HG02678 (cell line): ENCODE measurements at regions not wholly inside any gene's neighbourhood (a gene's known extent, or its start where the extent isn't known, plus 50 kb on each side); places are given as distances from the start of the nearest gene placed in this dataset.
"Not testable (repeated sequence)": the region's sequence is repeated elsewhere in the genome, so short reads cannot be mapped to it uniquely, and the experiment has no call there.

Experiments
- ATAC-seq: cut with Tn5 transposase; IDR thresholded peaks from one replicate; pipeline ENCODE4 v1.9.1; 2021; ENCODE audit warnings: mild to moderate bottlenecking, moderate library complexity; ENCODE audit not compliant: unreplicated experiment

- no peak for ATAC-seq
Observed at GRCh38 chr18:43710135-43710534, 432.8 kb upstream of the SYT4 start.

- ATAC-seq = no peak
Observed at GRCh38 chr18:43714343-43715010, 437.2 kb upstream of the SYT4 start.

- ATAC-seq = no peak
Observed at GRCh38 chr18:43719267-43719795, 442.0 kb upstream of the SYT4 start.

GRCh38 chr18:43720041-43720440 is 442.8 kb upstream of the SYT4 start:
- ATAC-seq = no peak

GRCh38 chr18:43735570-43735969 is 458.3 kb upstream of the SYT4 start:
- ATAC-seq = no peak

- ATAC-seq = no peak
Observed at GRCh38 chr18:43744960-43745745, 467.9 kb upstream of the SYT4 start.

- no peak for ATAC-seq
Observed at GRCh38 chr18:43751203-43751602, 473.9 kb upstream of the SYT4 start.

- ATAC-seq = no peak
Observed at GRCh38 chr18:43751835-43752234, 474.5 kb upstream of the SYT4 start.

- no peak for ATAC-seq
Observed at GRCh38 chr18:43757273-43757672, 480.0 kb upstream of the SYT4 start.

GRCh38 chr18:43758734-43759133 is 481.4 kb upstream of the SYT4 start:
- ATAC-seq = no peak

- ATAC-seq = no peak
Observed at GRCh38 chr18:43760010-43760409, 482.7 kb upstream of the SYT4 start.

GRCh38 chr18:43772907-43773306 is 495.6 kb upstream of the SYT4 start:
- ATAC-seq = no peak

GRCh38 chr18:43774497-43774896 is 497.2 kb upstream of the SYT4 start:
- no peak for ATAC-seq

- ATAC-seq = no peak
Observed at GRCh38 chr18:43775591-43775990, 498.3 kb upstream of the SYT4 start.

- ATAC-seq = no peak
Observed at GRCh38 chr18:43776997-43777396, 499.7 kb upstream of the SYT4 start.

- no peak for ATAC-seq
Observed at GRCh38 chr18:43777636-43778304, 500.5 kb upstream of the SYT4 start.

- no peak for ATAC-seq
Observed at GRCh38 chr18:43780782-43781340, 503.6 kb upstream of the SYT4 start.

GRCh38 chr18:43785158-43785557 is 507.9 kb upstream of the SYT4 start:
- no peak for ATAC-seq

GRCh38 chr18:43786893-43787292 is 509.6 kb upstream of the SYT4 start:
- ATAC-seq = no peak

GRCh38 chr18:43787721-43788120 is 510.4 kb upstream of the SYT4 start:
- not testable (repeated sequence) for ATAC-seq

- no peak for ATAC-seq
Observed at GRCh38 chr18:43789234-43790000, 512.1 kb upstream of the SYT4 start.
